ENCODE measurements at regions not wholly inside any gene's neighbourhood (a gene's known extent, or its start where the extent isn't known, plus 50 kb on each side); places are given as distances from the start of the nearest gene placed in this dataset.

- TF ChIP-seq POLR2A (IDR thresholded peaks at IDR 0.05) (no peak), CTCF (IDR thresholded peaks at IDR 0.05) (no peak)
These were observed 173.8 kb downstream of the CD83 start for GRCh38 chr6:14291331-14291730.
